IPS-NIHi7 (cell line): ENCODE measurements at regions not wholly inside any gene's neighbourhood (a gene's known extent, or its start where the extent isn't known, plus 50 kb on each side); places are given as distances from the start of the nearest gene placed in this dataset.
A peak's percentile ranks its signal among the peaks of the same experiment; 100 is the strongest.

Experiments
- DNase-seq: peaks from one replicate; pipeline ENCODE4 v3.0.0; 2012; ENCODE audit warnings: mixed read lengths; ENCODE audit errors: extremely low spot score

GRCh38 chr16:82248012-82248656, 78.1 kb upstream of the MPHOSPH6 start:
- DNase-seq, result no peak

- DNase-seq, result no peak
Measured at GRCh38 chr16:82242201-82242600, 72.2 kb upstream of the MPHOSPH6 start.

- peak; percentile 40 for DNase-seq
Measured at GRCh38 chr16:82241469-82242052, 71.5 kb upstream of the MPHOSPH6 start.

GRCh38 chr16:82240111-82240510, 70.1 kb upstream of the MPHOSPH6 start:
- no peak for DNase-seq

GRCh38 chr16:82236875-82237274, 66.9 kb upstream of the MPHOSPH6 start:
- DNase-seq, result no peak

- no peak for DNase-seq
Measured at GRCh38 chr16:82236415-82236814, 66.4 kb upstream of the MPHOSPH6 start.

GRCh38 chr16:82232806-82233205, 62.8 kb upstream of the MPHOSPH6 start:
- no peak for DNase-seq

GRCh38 chr16:82231008-82231787, 61.2 kb upstream of the MPHOSPH6 start:
- DNase-seq, result no peak

- peak; percentile 82 for DNase-seq
Measured at GRCh38 chr16:82229800-82230619, 60.0 kb upstream of the MPHOSPH6 start.

GRCh38 chr16:82226327-82226726, 56.3 kb upstream of the MPHOSPH6 start:
- no peak for DNase-seq

- DNase-seq, result no peak
Measured at GRCh38 chr16:82224821-82225220, 54.8 kb upstream of the MPHOSPH6 start.

- DNase-seq, result no peak
Measured at GRCh38 chr16:82220541-82220940, 50.5 kb upstream of the MPHOSPH6 start.
